HCT116 (cell line): ENCODE measurements at regions not wholly inside any gene's neighbourhood (a gene's known extent, or its start where the extent isn't known, plus 50 kb on each side); places are given as distances from the start of the nearest gene placed in this dataset.

Experiments
- ATAC-seq: fragments of 200-7000 bp; cut with Tn5 transposase; 2 replicates; pipeline ENCODE4 v1.9.1; 2020; ENCODE audit warnings: mild to moderate bottlenecking, moderate library complexity
- BruUV-seq: library from RNA; stranded (reverse); fragments of 400-500 nt; replicated peaks from 2 replicates; lab custom pipeline; 2021; lab: Mats Ljungman, UMichigan
- CTCF ChIA-PET: fragments of 300-600 bp; sonication (Branson Sonifier 250); formaldehyde crosslinking; loops from one replicate; lab custom pipeline; 2021; ENCODE audit warnings: antibody characterized with exemption; lab: Charles Lee
- POLR2A ChIA-PET: fragments of 300-600, 350-600 bp; sonication (Branson Sonifier 250); formaldehyde crosslinking; loops from one replicate; lab custom pipeline; 2021; ENCODE audit warnings: antibody characterized with exemption; lab: Charles Lee
- RAD21 ChIA-PET, 2 experiments: fragments of 300-600 bp; sonication (Branson Sonifier 250); formaldehyde crosslinking; loops; one replicate each; lab custom pipeline; 2023; ENCODE audit warnings: low total read pairs in 2 of 2; ENCODE audit not compliant: uncharacterized antibody in 2 of 2, unreplicated experiment in 2 of 2, low non-redundant PET in 1 of 2; lab: Charles Lee
- DNase-seq: peaks from one replicate; pipeline ENCODE4 v3.0.0-alpha.2; 2010; ENCODE audit warnings: low read depth, low spot score
- H2AFZ ChIP-seq: fragments of 200-600 bp; shearing (Covaris generic), sonication (generic); 2 replicates; pipeline ENCODE4 v1.6.1; 2017; ENCODE audit warnings: low read depth, mixed run types, mixed read lengths, antibody characterized with exemption, low read length; ENCODE audit not compliant: poor library complexity, severe bottlenecking
- H3K27ac ChIP-seq: 2 replicates; pipeline ENCODE4 v1.5.1; 2012; ENCODE audit warnings: low read depth, low read length
- H3K27me3 ChIP-seq: fragments of 200-600 bp; sonication (generic); 2 replicates; pipeline ENCODE4 v1.6.1; 2016; ENCODE audit warnings: mixed run types, low read length, mixed read lengths; ENCODE audit not compliant: insufficient read depth
- H3K36me3 ChIP-seq, 2 experiments: fragments of 200-500 bp in 1 of 2; fragments of 200-600 bp in 1 of 2; sonication (Bioruptor generic) in 1 of 2; sonication (generic) in 1 of 2; 2 replicates each; pipeline versions ENCODE4 v1.5.1 to v1.6.1; 2014 to 2016; ENCODE audit warnings: low read length in 2 of 2, inconsistent platforms in 1 of 2, mixed read lengths in 1 of 2, mixed run types in 1 of 2; ENCODE audit not compliant: insufficient read depth in 2 of 2, control insufficient read depth in 1 of 2
- H3K4me1 ChIP-seq, 2 experiments: fragments of 200-600 bp in 1 of 2; sonication (generic) in 1 of 2; 2 replicates each; pipeline versions ENCODE4 v1.5.1 to v1.6.1; 2012 to 2017; ENCODE audit warnings: low read length in 2 of 2, inconsistent platforms in 1 of 2, mild to moderate bottlenecking in 1 of 2, mixed read lengths in 1 of 2, mixed run types in 1 of 2, moderate library complexity in 1 of 2; ENCODE audit not compliant: insufficient read depth in 2 of 2, control insufficient read depth in 1 of 2
- H3K4me2 ChIP-seq: fragments of 200-600 bp; sonication (generic); 2 replicates; pipeline ENCODE4 v1.6.1; 2017; ENCODE audit warnings: mixed run types, low read length, mixed read lengths
- H3K4me3 ChIP-seq, 2 experiments: fragments of 200-600 bp in 1 of 2; sonication (generic) in 1 of 2; replicated peaks in 1 of 2; 2 replicates each; pipeline ENCODE4 v1.5.1; 2011 to 2016; ENCODE audit warnings: low read length in 2 of 2, control low read depth in 1 of 2, low read depth in 1 of 2, mild to moderate bottlenecking in 1 of 2, mixed read lengths in 1 of 2, mixed run types in 1 of 2
- H3K79me2 ChIP-seq: fragments of 200-600 bp; sonication (generic); 2 replicates; pipeline ENCODE4 v1.6.1; 2017; ENCODE audit warnings: mild to moderate bottlenecking, mixed run types, low read length, moderate library complexity, mixed read lengths; ENCODE audit not compliant: insufficient read depth
- H3K9ac ChIP-seq: fragments of 200-600 bp; sonication (generic); 2 replicates; pipeline ENCODE4 v1.6.1; 2016; ENCODE audit warnings: low read length, mixed read lengths
- H3K9me2 ChIP-seq: fragments of 200-600 bp; sonication (generic), shearing (Covaris generic); 2 replicates; pipeline ENCODE4 v1.6.1; 2017; ENCODE audit warnings: mixed run types, mild to moderate bottlenecking, moderate library complexity; ENCODE audit not compliant: insufficient read depth
- H3K9me3 ChIP-seq, 2 experiments: fragments of 200-500 bp in 1 of 2; fragments of 200-600 bp in 1 of 2; sonication (Bioruptor generic) in 1 of 2; sonication (generic) in 1 of 2; 2 replicates each; pipeline ENCODE4 v1.6.1; 2014 to 2017; ENCODE audit warnings: low read length in 2 of 2, mixed read lengths in 2 of 2, inconsistent platforms in 1 of 2, low read depth in 1 of 2, mild to moderate bottlenecking in 1 of 2, mixed run types in 1 of 2, moderate library complexity in 1 of 2; ENCODE audit not compliant: control insufficient read depth in 1 of 2, insufficient read depth in 1 of 2
- H4K20me1 ChIP-seq: fragments of 200-600 bp; sonication (generic), shearing (Covaris generic); 2 replicates; pipeline ENCODE4 v1.6.1; 2017; ENCODE audit warnings: mixed run types, mild to moderate bottlenecking, moderate library complexity; ENCODE audit not compliant: insufficient read depth
- CEBPB ChIP-seq: IDR thresholded peaks from 2 replicates; pipeline ENCODE4 v1.6.1; 2012; ENCODE audit warnings: low read depth
- EGR1 ChIP-seq: IDR thresholded peaks from 2 replicates; pipeline ENCODE4 v1.6.1; 2012; ENCODE audit warnings: low read depth
- ELF1 ChIP-seq: IDR thresholded peaks from 2 replicates; pipeline ENCODE4 v1.6.1; 2012; ENCODE audit warnings: low read depth, borderline replicate concordance
- EZH2 ChIP-seq: fragments of 200-600 bp; sonication (generic); IDR thresholded peaks from 2 replicates; pipeline ENCODE4 v1.6.1; 2017; ENCODE audit warnings: antibody characterized with exemption, mixed run types
- POLR2A ChIP-seq: IDR thresholded peaks from 2 replicates; pipeline ENCODE4 v1.7.0; 2011; ENCODE audit warnings: borderline replicate concordance; ENCODE audit not compliant: insufficient read depth, insufficient read length; ENCODE audit errors: extremely low read depth
- POLR2AphosphoS5 ChIP-seq: IDR thresholded peaks from 2 replicates; pipeline ENCODE4 v1.6.1; 2011; ENCODE audit warnings: mild to moderate bottlenecking, low read depth, low read length, moderate library complexity
- SIN3A ChIP-seq: IDR thresholded peaks from 2 replicates; pipeline ENCODE4 v1.6.1; 2012; ENCODE audit warnings: low read depth
- SP1 ChIP-seq: IDR thresholded peaks from 2 replicates; pipeline ENCODE4 v1.6.1; 2012; ENCODE audit warnings: low read depth
- SRF ChIP-seq: IDR thresholded peaks from 2 replicates; pipeline ENCODE4 v1.6.1; 2012; ENCODE audit warnings: low read depth
- YY1 ChIP-seq: IDR thresholded peaks from 2 replicates; pipeline ENCODE4 v1.6.1; 2011; ENCODE audit warnings: low read length, low read depth, moderate library complexity, mild to moderate bottlenecking; ENCODE audit not compliant: insufficient replicate concordance; ENCODE audit errors: extremely low read depth
- ZFX ChIP-seq: fragments of 450-650 bp; IDR thresholded peaks from 2 replicates; pipeline ENCODE4 v1.6.1; 2017
- intact Hi-C: fragments of 100-400 bp; cut with micrococcal nuclease; formaldehyde crosslinking; loops from 2 replicates; pipeline ENCODE4 v1.10.0; 2022
- TF ChIP-seq, protein P1 (sequence below), 3 experiments: fragments of 200-600 bp in 1 of 3; sonication (generic) in 1 of 3; IDR thresholded peaks in 2 of 3; conservative IDR thresholded peaks in 1 of 3; 2 replicates each; pipeline ENCODE4 v1.5.1; 2012 to 2017; ENCODE audit warnings: low read depth in 2 of 3, low read length in 2 of 3, antibody characterized with exemption in 1 of 3, borderline replicate concordance in 1 of 3, control low read depth in 1 of 3, mild to moderate bottlenecking in 1 of 3, mixed read lengths in 1 of 3, mixed run types in 1 of 3, moderate library complexity in 1 of 3; ENCODE audit not compliant: insufficient read depth in 1 of 3
- TF ChIP-seq, protein P2 (sequence below): IDR thresholded peaks from 2 replicates; pipeline ENCODE4 v1.6.1; 2011; ENCODE audit warnings: mild to moderate bottlenecking, low read length, moderate library complexity; ENCODE audit not compliant: insufficient replicate concordance; ENCODE audit errors: extremely low read depth
- TF ChIP-seq, protein P3 (sequence below): IDR thresholded peaks from 2 replicates; pipeline ENCODE4 v1.6.1; 2012; ENCODE audit warnings: low read depth

DNA sequence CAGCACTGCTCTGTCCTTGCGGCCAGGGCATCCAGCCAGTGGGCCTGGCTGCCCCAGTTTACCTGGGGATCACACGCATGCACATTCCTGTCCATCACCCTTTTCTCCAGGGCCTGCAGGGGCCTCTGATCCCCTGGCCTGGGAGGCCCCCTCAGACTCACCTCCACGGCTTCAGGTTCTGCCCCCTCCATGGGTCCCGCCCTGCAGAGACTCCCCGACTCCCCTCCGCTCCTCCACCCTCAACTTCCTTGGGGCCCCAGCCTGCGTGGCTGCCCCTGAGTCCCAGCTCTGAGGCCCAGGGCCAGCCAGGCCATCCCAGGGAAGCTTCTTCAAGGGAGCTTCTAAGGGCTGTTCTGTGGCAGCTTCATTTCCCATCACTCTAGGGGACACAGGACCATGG, 324.1 kb downstream of the TCERG1L start (continued):
- TF ChIP-seq, protein P1, sequence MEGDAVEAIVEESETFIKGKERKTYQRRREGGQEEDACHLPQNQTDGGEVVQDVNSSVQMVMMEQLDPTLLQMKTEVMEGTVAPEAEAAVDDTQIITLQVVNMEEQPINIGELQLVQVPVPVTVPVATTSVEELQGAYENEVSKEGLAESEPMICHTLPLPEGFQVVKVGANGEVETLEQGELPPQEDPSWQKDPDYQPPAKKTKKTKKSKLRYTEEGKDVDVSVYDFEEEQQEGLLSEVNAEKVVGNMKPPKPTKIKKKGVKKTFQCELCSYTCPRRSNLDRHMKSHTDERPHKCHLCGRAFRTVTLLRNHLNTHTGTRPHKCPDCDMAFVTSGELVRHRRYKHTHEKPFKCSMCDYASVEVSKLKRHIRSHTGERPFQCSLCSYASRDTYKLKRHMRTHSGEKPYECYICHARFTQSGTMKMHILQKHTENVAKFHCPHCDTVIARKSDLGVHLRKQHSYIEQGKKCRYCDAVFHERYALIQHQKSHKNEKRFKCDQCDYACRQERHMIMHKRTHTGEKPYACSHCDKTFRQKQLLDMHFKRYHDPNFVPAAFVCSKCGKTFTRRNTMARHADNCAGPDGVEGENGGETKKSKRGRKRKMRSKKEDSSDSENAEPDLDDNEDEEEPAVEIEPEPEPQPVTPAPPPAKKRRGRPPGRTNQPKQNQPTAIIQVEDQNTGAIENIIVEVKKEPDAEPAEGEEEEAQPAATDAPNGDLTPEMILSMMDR (IDR thresholded peaks at IDR 0.05 in 2 of 3, conservative IDR thresholded peaks at IDR 0.05 in 1 of 3; ENCODE audit: borderline replicate concordance in 1 of 3, insufficient read depth in 1 of 3, low read depth in 2 of 3, low read length in 2 of 3): no peak
- TF ChIP-seq SP1: no peak
- no peak for TF ChIP-seq EZH2

DNA sequence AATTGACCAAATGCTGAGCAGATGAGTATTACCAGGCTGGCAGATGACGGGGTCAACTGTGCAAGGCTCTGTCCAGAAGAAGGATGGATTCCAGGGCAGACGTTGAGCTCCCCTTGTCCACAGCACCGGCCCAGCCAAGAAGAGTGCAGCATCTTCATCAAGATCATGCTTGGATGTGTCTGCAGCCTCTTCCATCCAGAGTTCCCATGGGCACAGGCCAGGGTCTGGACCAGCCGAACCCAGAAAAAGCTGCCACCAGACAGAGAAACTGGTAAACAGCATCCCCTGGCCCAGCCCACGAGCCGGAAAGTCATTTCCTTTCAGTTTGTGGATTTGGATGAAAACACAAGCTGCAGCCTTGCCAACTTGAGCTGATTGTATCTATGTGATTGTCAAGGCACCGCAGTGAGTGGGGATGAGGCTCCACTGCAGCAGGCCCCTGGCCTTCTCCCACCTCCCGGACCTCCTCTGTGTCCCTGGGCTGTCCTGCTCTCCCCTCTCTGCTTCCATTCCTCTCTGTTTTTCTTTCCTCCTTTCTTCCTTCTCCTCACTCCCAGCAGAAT, 321.8 kb downstream of the TCERG1L start:
- DNase-seq: no peak

More for the DNA sequence above, 321.8 kb downstream of the TCERG1L start:
- TF ChIP-seq, protein P2, sequence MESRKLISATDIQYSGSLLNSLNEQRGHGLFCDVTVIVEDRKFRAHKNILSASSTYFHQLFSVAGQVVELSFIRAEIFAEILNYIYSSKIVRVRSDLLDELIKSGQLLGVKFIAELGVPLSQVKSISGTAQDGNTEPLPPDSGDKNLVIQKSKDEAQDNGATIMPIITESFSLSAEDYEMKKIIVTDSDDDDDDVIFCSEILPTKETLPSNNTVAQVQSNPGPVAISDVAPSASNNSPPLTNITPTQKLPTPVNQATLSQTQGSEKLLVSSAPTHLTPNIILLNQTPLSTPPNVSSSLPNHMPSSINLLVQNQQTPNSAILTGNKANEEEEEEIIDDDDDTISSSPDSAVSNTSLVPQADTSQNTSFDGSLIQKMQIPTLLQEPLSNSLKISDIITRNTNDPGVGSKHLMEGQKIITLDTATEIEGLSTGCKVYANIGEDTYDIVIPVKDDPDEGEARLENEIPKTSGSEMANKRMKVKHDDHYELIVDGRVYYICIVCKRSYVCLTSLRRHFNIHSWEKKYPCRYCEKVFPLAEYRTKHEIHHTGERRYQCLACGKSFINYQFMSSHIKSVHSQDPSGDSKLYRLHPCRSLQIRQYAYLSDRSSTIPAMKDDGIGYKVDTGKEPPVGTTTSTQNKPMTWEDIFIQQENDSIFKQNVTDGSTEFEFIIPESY: no peak
- TF ChIP-seq SIN3A (no peak), ELF1 (no peak), CEBPB (no peak), SRF (no peak), POLR2AphosphoS5 (no peak), ZFX (no peak), YY1 (no peak), POLR2A (no peak), EGR1 (no peak)
- TF ChIP-seq, protein P1 (IDR thresholded peaks at IDR 0.05 in 2 of 3, conservative IDR thresholded peaks at IDR 0.05 in 1 of 3; ENCODE audit: borderline replicate concordance in 1 of 3, insufficient read depth in 1 of 3, low read depth in 2 of 3, low read length in 2 of 3): no peak
- TF ChIP-seq, protein P3, sequence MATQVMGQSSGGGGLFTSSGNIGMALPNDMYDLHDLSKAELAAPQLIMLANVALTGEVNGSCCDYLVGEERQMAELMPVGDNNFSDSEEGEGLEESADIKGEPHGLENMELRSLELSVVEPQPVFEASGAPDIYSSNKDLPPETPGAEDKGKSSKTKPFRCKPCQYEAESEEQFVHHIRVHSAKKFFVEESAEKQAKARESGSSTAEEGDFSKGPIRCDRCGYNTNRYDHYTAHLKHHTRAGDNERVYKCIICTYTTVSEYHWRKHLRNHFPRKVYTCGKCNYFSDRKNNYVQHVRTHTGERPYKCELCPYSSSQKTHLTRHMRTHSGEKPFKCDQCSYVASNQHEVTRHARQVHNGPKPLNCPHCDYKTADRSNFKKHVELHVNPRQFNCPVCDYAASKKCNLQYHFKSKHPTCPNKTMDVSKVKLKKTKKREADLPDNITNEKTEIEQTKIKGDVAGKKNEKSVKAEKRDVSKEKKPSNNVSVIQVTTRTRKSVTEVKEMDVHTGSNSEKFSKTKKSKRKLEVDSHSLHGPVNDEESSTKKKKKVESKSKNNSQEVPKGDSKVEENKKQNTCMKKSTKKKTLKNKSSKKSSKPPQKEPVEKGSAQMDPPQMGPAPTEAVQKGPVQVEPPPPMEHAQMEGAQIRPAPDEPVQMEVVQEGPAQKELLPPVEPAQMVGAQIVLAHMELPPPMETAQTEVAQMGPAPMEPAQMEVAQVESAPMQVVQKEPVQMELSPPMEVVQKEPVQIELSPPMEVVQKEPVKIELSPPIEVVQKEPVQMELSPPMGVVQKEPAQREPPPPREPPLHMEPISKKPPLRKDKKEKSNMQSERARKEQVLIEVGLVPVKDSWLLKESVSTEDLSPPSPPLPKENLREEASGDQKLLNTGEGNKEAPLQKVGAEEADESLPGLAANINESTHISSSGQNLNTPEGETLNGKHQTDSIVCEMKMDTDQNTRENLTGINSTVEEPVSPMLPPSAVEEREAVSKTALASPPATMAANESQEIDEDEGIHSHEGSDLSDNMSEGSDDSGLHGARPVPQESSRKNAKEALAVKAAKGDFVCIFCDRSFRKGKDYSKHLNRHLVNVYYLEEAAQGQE: no peak
- Histone ChIP-seq H2AFZ (no peak overlapping the region), H3K9me2 (no peaks in the 10 kb centered on the region), H3K27me3 (no peaks in the 10 kb centered on the region), H4K20me1 (no peaks in the 10 kb centered on the region), H3K27ac (no peak overlapping the region), H3K4me1 (no peaks in the 10 kb centered on the region), H3K9me3 (no peaks in the 10 kb centered on the region), H3K79me2 (no peaks in the 10 kb centered on the region), H3K4me3 (no peak overlapping the region), H3K4me2 (no peak overlapping the region), H3K9ac (no peak overlapping the region), H3K36me3 (no peaks in the 10 kb centered on the region)
- no peak for ATAC-seq
- ChIA-PET POLR2A (no interaction called here), CTCF (no interaction called here), RAD21 (no interaction called here)
- BruUV-seq: no TSS peak
- intact Hi-C loops: no loop called here
